ENCODE measurements at regions not wholly inside any gene's neighbourhood (a gene's known extent, or its start where the extent isn't known, plus 50 kb on each side); places are given as distances from the start of the nearest gene placed in this dataset.

DNA sequence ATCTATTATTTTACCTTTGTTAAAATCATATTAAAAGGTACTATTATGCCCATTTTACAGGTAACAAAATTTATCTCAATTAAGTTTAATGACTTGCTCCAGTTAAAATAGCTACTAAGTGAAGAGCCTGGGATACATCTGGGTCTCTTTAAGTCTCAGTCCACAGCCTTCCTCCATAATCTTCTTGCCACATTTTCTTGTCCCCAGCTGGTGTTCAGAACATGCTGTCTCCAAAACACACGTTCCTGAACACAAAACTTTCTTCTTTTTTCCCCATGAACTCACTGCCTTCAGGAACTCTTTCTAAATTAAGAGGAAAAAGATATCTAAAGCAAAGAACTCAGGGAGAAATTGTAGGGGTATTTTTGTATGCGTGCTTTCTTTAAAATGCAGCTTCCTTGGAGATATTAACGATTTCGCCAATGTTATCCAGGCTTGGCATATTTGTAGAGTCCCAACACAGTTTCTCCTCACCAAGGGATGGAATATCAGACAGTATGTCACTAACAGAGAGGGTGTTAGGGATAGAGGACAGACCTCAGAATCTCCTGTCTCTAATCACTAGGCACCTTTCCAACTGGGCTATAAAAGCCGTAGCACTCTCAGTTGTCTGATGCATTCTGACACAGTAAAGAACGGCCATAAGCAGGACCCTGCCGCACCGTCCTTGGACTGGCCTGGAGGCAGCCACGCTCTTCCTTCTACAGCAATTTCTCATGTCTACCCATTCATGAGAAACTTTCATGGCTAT is 232.8 kb upstream of the BLID start (continued):
- TF ChIP-seq, protein P1, sequence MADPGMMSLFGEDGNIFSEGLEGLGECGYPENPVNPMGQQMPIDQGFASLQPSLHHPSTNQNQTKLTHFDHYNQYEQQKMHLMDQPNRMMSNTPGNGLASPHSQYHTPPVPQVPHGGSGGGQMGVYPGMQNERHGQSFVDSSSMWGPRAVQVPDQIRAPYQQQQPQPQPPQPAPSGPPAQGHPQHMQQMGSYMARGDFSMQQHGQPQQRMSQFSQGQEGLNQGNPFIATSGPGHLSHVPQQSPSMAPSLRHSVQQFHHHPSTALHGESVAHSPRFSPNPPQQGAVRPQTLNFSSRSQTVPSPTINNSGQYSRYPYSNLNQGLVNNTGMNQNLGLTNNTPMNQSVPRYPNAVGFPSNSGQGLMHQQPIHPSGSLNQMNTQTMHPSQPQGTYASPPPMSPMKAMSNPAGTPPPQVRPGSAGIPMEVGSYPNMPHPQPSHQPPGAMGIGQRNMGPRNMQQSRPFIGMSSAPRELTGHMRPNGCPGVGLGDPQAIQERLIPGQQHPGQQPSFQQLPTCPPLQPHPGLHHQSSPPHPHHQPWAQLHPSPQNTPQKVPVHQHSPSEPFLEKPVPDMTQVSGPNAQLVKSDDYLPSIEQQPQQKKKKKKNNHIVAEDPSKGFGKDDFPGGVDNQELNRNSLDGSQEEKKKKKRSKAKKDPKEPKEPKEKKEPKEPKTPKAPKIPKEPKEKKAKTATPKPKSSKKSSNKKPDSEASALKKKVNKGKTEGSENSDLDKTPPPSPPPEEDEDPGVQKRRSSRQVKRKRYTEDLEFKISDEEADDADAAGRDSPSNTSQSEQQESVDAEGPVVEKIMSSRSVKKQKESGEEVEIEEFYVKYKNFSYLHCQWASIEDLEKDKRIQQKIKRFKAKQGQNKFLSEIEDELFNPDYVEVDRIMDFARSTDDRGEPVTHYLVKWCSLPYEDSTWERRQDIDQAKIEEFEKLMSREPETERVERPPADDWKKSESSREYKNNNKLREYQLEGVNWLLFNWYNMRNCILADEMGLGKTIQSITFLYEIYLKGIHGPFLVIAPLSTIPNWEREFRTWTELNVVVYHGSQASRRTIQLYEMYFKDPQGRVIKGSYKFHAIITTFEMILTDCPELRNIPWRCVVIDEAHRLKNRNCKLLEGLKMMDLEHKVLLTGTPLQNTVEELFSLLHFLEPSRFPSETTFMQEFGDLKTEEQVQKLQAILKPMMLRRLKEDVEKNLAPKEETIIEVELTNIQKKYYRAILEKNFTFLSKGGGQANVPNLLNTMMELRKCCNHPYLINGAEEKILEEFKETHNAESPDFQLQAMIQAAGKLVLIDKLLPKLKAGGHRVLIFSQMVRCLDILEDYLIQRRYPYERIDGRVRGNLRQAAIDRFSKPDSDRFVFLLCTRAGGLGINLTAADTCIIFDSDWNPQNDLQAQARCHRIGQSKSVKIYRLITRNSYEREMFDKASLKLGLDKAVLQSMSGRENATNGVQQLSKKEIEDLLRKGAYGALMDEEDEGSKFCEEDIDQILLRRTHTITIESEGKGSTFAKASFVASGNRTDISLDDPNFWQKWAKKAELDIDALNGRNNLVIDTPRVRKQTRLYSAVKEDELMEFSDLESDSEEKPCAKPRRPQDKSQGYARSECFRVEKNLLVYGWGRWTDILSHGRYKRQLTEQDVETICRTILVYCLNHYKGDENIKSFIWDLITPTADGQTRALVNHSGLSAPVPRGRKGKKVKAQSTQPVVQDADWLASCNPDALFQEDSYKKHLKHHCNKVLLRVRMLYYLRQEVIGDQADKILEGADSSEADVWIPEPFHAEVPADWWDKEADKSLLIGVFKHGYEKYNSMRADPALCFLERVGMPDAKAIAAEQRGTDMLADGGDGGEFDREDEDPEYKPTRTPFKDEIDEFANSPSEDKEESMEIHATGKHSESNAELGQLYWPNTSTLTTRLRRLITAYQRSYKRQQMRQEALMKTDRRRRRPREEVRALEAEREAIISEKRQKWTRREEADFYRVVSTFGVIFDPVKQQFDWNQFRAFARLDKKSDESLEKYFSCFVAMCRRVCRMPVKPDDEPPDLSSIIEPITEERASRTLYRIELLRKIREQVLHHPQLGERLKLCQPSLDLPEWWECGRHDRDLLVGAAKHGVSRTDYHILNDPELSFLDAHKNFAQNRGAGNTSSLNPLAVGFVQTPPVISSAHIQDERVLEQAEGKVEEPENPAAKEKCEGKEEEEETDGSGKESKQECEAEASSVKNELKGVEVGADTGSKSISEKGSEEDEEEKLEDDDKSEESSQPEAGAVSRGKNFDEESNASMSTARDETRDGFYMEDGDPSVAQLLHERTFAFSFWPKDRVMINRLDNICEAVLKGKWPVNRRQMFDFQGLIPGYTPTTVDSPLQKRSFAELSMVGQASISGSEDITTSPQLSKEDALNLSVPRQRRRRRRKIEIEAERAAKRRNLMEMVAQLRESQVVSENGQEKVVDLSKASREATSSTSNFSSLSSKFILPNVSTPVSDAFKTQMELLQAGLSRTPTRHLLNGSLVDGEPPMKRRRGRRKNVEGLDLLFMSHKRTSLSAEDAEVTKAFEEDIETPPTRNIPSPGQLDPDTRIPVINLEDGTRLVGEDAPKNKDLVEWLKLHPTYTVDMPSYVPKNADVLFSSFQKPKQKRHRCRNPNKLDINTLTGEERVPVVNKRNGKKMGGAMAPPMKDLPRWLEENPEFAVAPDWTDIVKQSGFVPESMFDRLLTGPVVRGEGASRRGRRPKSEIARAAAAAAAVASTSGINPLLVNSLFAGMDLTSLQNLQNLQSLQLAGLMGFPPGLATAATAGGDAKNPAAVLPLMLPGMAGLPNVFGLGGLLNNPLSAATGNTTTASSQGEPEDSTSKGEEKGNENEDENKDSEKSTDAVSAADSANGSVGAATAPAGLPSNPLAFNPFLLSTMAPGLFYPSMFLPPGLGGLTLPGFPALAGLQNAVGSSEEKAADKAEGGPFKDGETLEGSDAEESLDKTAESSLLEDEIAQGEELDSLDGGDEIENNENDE (IDR thresholded peaks at IDR 0.05; ENCODE audit: insufficient replicate concordance, low read length) = no peak
- TF ChIP-seq EZH2 (IDR thresholded peaks at IDR 0.05; ENCODE audit: low read depth, low read length, severe bottlenecking) (no peak), TBP (IDR thresholded peaks at IDR 0.05; ENCODE audit: low read depth, low read length) (no peak), YY1 (IDR thresholded peaks at IDR 0.05; ENCODE audit: low read depth, low read length) (no peak), RNF2 (IDR thresholded peaks at IDR 0.05; ENCODE audit: borderline replicate concordance, low read depth, low read length, missing control alignments, poor library complexity, severe bottlenecking) (no peak), CREB1 (IDR thresholded peaks at IDR 0.05) (no peak), SIX5 (IDR thresholded peaks at IDR 0.05; ENCODE audit: low read depth, low read length) (no peak)
- TF ChIP-seq, protein P2, sequence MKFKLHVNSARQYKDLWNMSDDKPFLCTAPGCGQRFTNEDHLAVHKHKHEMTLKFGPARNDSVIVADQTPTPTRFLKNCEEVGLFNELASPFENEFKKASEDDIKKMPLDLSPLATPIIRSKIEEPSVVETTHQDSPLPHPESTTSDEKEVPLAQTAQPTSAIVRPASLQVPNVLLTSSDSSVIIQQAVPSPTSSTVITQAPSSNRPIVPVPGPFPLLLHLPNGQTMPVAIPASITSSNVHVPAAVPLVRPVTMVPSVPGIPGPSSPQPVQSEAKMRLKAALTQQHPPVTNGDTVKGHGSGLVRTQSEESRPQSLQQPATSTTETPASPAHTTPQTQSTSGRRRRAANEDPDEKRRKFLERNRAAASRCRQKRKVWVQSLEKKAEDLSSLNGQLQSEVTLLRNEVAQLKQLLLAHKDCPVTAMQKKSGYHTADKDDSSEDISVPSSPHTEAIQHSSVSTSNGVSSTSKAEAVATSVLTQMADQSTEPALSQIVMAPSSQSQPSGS (IDR thresholded peaks at IDR 0.05; ENCODE audit: low read length) = no peak

Data from H1 (cell line).